B cell (primary cell): ENCODE measurements at regions not wholly inside any gene's neighbourhood (a gene's known extent, or its start where the extent isn't known, plus 50 kb on each side); places are given as distances from the start of the nearest gene placed in this dataset.

Experiments used
- ATAC-seq: fragments of 200-7000 bp; cut with Tn5 transposase; one replicate; pipeline ENCODE4 v1.10.0; 2021; ENCODE audit warnings: low read depth, mild to moderate bottlenecking, moderate number of reproducible peaks, moderate library complexity
- CTCF ChIA-PET: fragments of 350-600 bp; sonication (Branson Sonifier 250); formaldehyde crosslinking; loops from one replicate; lab custom pipeline; 2021; ENCODE audit warnings: antibody characterized with exemption, inconsistent platforms; lab: Charles Lee
- POLR2A ChIA-PET: fragments of 350-600 bp; sonication (Branson Sonifier 250); formaldehyde crosslinking; loops from one replicate; lab custom pipeline; 2021; ENCODE audit warnings: antibody characterized with exemption; lab: Charles Lee
- DNase-seq: peaks from one replicate; pipeline ENCODE4 v3.0.0; 2013
- H2AFZ ChIP-seq: 2 replicates; pipeline ENCODE4 v1.6.1; 2012; ENCODE audit warnings: mild to moderate bottlenecking, low read depth, low read length; ENCODE audit not compliant: insufficient read depth, poor library complexity, severe bottlenecking
- H3K27ac ChIP-seq, 2 donors: 1 replicate in 1 of 2; 2 replicates in 1 of 2; pipeline ENCODE4 v1.5.1; 2012 to 2013; ENCODE audit warnings: low read length in 2 of 2, mild to moderate bottlenecking in 2 of 2, moderate library complexity in 1 of 2
- H3K27me3 ChIP-seq, 4 experiments: fragments of 200-600 bp in 1 of 4; sonication (generic) in 1 of 4; replicated peaks in 1 of 4; 1 replicate in 2 of 4; 2 replicates in 2 of 4; pipeline versions ENCODE4 v1.6.1 to v1.7.0; 2013 to 2016; ENCODE audit warnings: low read length in 3 of 4, mild to moderate bottlenecking in 2 of 4, mixed read lengths in 1 of 4, moderate library complexity in 1 of 4; ENCODE audit not compliant: insufficient read depth in 4 of 4, control insufficient read depth in 3 of 4; ENCODE audit errors: control extremely low read depth in 1 of 4
- H3K36me3 ChIP-seq, 2 experiments: replicated peaks in 1 of 2; 1 replicate in 1 of 2; 2 replicates in 1 of 2; pipeline versions ENCODE4 v1.6.1 to v1.7.1; 2013; ENCODE audit warnings: low read length in 1 of 2; ENCODE audit not compliant: insufficient read depth in 2 of 2, control insufficient read depth in 1 of 2; ENCODE audit errors: control extremely low read depth in 1 of 2, extremely low read depth in 1 of 2
- H3K4me1 ChIP-seq, 2 donors: fragments of 200-600 bp in 1 of 2; sonication (generic) in 1 of 2; 1 replicate in 1 of 2; 2 replicates in 1 of 2; pipeline versions ENCODE4 v1.5.1 to v1.6.1; 2013 to 2017; ENCODE audit warnings: low read length in 2 of 2; ENCODE audit not compliant: control insufficient read depth in 2 of 2, insufficient read depth in 2 of 2
- H3K4me2 ChIP-seq: replicated peaks from 2 replicates; pipeline ENCODE3; 2012; ENCODE audit warnings: mild to moderate bottlenecking, low read depth, low read length; ENCODE audit not compliant: poor library complexity, severe bottlenecking
- H3K4me3 ChIP-seq, 5 experiments: fragments of 200-600 bp in 1 of 5; sonication (generic) in 1 of 5; 1 replicate in 3 of 5; 2 replicates in 2 of 5; pipeline versions ENCODE4 v1.5.1 to v1.7.0; 2011 to 2016; ENCODE audit warnings: low read length in 4 of 5, mild to moderate bottlenecking in 4 of 5, low read depth in 2 of 5, control low read depth in 1 of 5, moderate library complexity in 1 of 5; ENCODE audit not compliant: insufficient read depth in 1 of 5; ENCODE audit errors: control extremely low read depth in 1 of 5, extremely low read depth in 1 of 5
- H3K79me2 ChIP-seq: fragments of 200-600 bp; sonication (generic); one replicate; pipeline ENCODE4 v1.6.0; 2016; ENCODE audit warnings: low read length; ENCODE audit not compliant: control insufficient read depth, insufficient read depth
- H3K9ac ChIP-seq: fragments of 200-600 bp; sonication (generic); 2 replicates; pipeline ENCODE4 v1.6.1; 2017; ENCODE audit warnings: mild to moderate bottlenecking, low read length, moderate library complexity
- H3K9me3 ChIP-seq, 3 donors: one replicate each; pipeline versions ENCODE4 v1.6.1 to v1.7.1; 2013; ENCODE audit warnings: low read length in 2 of 3; ENCODE audit not compliant: control insufficient read depth in 2 of 3, insufficient read depth in 1 of 3; ENCODE audit errors: control extremely low read depth in 1 of 3
- H4K20me1 ChIP-seq: 2 replicates; pipeline ENCODE4 v1.6.0; 2012; ENCODE audit warnings: mild to moderate bottlenecking, low read length; ENCODE audit not compliant: insufficient read depth, control insufficient read depth, poor library complexity, severe bottlenecking
- H3K27ac Mint-ChIP-seq: one replicate; pipeline ENCODE4 v1.8.0; 2021; ENCODE audit warnings: mixed read lengths
- H3K27me3 Mint-ChIP-seq: one replicate; pipeline ENCODE4 v1.8.0; 2021; ENCODE audit warnings: mixed read lengths
- H3K4me1 Mint-ChIP-seq: one replicate; pipeline ENCODE4 v1.8.0; 2021; ENCODE audit warnings: mixed read lengths
- H3K4me3 Mint-ChIP-seq: one replicate; pipeline ENCODE4 v1.8.0; 2021; ENCODE audit warnings: mixed read lengths
- H3K9me3 Mint-ChIP-seq: one replicate; pipeline ENCODE4 v1.8.0; 2022; ENCODE audit warnings: mixed read lengths; ENCODE audit not compliant: insufficient read depth
- EZH2 ChIP-seq: IDR thresholded peaks from 2 replicates; pipeline ENCODE4 v1.6.1; 2012; ENCODE audit warnings: borderline replicate concordance, low read depth, mild to moderate bottlenecking, moderate library complexity, low read length; ENCODE audit not compliant: insufficient read depth, poor library complexity, severe bottlenecking
- WGBS: methylation state at CpG from one replicate; pipeline ENCODE4 v1.1.5; 2013; ENCODE audit warnings: missing lambda C conversion rate; ENCODE audit not compliant: insufficient coverage; 5-methylcytosine and 5-hydroxymethylcytosine counted together
- intact Hi-C: fragments of 100-400 bp; cut with micrococcal nuclease; formaldehyde crosslinking; loops from one replicate; pipeline ENCODE4 v1.10.0; 2022
- TF ChIP-seq, protein P1 (sequence below): fragments of 200-600 bp; IDR thresholded peaks from one replicate; pipeline ENCODE4 v1.8.0; 2022; ENCODE audit warnings: antibody characterized with exemption, mild to moderate bottlenecking

DNA sequence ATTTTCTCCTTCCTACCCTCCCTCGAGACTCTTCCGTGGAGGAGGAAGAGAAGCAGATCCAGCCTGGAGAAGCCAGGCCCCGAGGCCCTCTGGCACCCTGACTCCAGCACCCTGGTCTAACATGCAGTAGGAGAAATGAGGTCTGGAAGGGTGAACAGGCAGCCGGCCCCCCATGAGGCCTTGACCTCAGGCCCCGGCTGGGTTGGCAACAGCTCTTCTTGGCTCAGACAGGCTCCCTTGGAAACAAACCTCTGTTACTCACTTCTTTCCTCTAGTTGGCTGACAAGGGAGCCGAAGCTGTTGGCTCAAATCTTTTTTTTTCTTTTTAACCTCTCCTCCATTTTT is 73.4 kb downstream of the CPN2 start:
- ChIA-PET POLR2A (no interaction called here), CTCF (no interaction called here)
- H3K9me3 Mint-ChIP-seq = no peaks in the 10 kb centered on the region
- Histone ChIP-seq H3K4me3 (no peak overlapping the region), H4K20me1 (no peaks in the 10 kb centered on the region), H3K9me3 (no peaks in the 10 kb centered on the region), H3K79me2 (no peaks in the 10 kb centered on the region), H3K4me1 (no peaks in the 10 kb centered on the region), H3K36me3 (no peaks in the 10 kb centered on the region), H3K9ac (no peak overlapping the region), H2AFZ (no peak overlapping the region), H3K27ac (no peak overlapping the region), H3K4me2 (no peak overlapping the region), H3K27me3 (peaks cover 0 to 15% (median 7%) of the 10 kb centered on the region in 4 experiments)
- intact Hi-C loops = no loop called here
- peaks cover 27% of the 10 kb centered on the region for H3K27me3 Mint-ChIP-seq
- H3K4me1 Mint-ChIP-seq = peaks cover 5% of the 10 kb centered on the region
- no peak overlapping the region for H3K4me3 Mint-ChIP-seq
- no peak overlapping the region for H3K27ac Mint-ChIP-seq
- TF ChIP-seq, protein P1, sequence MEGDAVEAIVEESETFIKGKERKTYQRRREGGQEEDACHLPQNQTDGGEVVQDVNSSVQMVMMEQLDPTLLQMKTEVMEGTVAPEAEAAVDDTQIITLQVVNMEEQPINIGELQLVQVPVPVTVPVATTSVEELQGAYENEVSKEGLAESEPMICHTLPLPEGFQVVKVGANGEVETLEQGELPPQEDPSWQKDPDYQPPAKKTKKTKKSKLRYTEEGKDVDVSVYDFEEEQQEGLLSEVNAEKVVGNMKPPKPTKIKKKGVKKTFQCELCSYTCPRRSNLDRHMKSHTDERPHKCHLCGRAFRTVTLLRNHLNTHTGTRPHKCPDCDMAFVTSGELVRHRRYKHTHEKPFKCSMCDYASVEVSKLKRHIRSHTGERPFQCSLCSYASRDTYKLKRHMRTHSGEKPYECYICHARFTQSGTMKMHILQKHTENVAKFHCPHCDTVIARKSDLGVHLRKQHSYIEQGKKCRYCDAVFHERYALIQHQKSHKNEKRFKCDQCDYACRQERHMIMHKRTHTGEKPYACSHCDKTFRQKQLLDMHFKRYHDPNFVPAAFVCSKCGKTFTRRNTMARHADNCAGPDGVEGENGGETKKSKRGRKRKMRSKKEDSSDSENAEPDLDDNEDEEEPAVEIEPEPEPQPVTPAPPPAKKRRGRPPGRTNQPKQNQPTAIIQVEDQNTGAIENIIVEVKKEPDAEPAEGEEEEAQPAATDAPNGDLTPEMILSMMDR = no peak
- TF ChIP-seq EZH2 = no peak
- ATAC-seq (no peak), DNase-seq (no peak)
- WGBS = 86% methylated on average over 3 of the region's 6 CpGs

DNA sequence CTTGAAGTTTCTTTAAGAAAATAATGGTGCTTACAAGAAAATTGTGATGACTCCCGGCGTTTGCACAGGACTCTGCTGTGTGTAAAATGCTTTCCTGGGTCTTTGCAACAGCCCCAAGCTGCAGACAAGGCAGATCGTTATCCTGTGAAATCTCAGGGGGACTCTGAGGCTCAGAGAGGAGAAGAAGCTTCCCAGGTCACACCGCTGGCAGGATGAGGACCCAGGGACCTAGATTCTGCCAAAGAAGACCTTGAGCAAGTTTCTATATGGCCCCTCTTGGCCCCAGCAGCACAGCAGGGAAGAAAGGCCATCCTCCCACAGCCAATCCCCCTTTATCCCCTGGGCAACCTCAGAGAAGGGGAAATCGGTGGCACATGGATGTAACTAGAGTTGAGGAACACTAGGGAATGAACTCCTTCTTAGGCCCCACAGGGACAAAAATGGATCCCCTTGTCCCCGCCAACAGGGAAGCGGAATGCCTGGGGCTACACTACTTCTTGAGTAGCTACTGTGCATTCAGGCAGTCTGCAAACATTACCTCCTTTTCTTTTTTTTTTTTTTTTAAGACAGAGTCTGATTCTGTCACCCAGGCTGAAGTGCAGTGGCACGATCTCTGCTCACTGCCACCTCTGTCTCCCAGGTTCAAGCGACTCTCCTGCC is 72.8 kb downstream of the CPN2 start:
- DNase-seq (no peak), ATAC-seq (no peak)
- Histone ChIP-seq H2AFZ (no peak overlapping the region), H3K36me3 (no peaks in the 10 kb centered on the region), H3K27me3 (peaks cover 0 to 15% (median 6%) of the 10 kb centered on the region in 4 experiments), H4K20me1 (no peaks in the 10 kb centered on the region), H3K9me3 (no peaks in the 10 kb centered on the region), H3K27ac (no peak overlapping the region), H3K9ac (no peak overlapping the region), H3K79me2 (no peaks in the 10 kb centered on the region), H3K4me2 (no peak overlapping the region), H3K4me3 (no peak overlapping the region), H3K4me1 (no peaks in the 10 kb centered on the region)
- H3K9me3 Mint-ChIP-seq = no peaks in the 10 kb centered on the region
- ChIA-PET CTCF (no interaction called here), POLR2A (no interaction called here)
- WGBS = 57% methylated on average over 6 of the region's 9 CpGs
- peaks cover 23% of the 10 kb centered on the region for H3K27me3 Mint-ChIP-seq
- H3K4me3 Mint-ChIP-seq = no peak overlapping the region
- TF ChIP-seq EZH2 = no peak
- TF ChIP-seq, protein P1 = no peak
- peaks cover 5% of the 10 kb centered on the region for H3K4me1 Mint-ChIP-seq
- intact Hi-C loops = no loop called here
- no peak overlapping the region for H3K27ac Mint-ChIP-seq
